SHP77 treated with DMSO at 0.1 percent for 48 hours (cell line): ENCODE measurements at regions not wholly inside any gene's neighbourhood (a gene's known extent, or its start where the extent isn't known, plus 50 kb on each side); places are given as distances from the start of the nearest gene placed in this dataset.
"Not testable (repeated sequence)": the region's sequence is repeated elsewhere in the genome, so short reads cannot be mapped to it uniquely, and the experiment has no call there.

Source experiments
- DNase-seq: peaks from one replicate; lab custom pipeline; 2025; lab: John Stamatoyannopoulos, UW

DNA sequence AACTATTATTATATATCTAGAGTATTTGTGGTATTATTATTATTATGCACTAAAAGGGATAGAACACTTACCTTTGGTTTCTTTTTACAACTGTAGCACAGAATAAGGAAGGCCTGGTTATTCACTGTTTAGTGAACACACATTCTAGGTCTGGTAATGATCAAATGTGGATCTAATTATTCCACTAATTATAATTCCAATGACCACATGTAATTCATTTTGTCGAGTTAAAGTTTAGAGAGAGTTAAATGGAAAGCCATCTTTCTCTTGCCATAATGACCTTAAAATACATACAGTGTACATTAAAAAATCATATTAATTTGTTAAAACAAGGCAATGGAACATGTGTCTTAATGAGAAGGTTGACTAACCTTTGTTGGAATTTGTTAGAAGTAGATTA is 147.8 kb downstream of the SEM1 start:
- DNase-seq: no peak

DNA sequence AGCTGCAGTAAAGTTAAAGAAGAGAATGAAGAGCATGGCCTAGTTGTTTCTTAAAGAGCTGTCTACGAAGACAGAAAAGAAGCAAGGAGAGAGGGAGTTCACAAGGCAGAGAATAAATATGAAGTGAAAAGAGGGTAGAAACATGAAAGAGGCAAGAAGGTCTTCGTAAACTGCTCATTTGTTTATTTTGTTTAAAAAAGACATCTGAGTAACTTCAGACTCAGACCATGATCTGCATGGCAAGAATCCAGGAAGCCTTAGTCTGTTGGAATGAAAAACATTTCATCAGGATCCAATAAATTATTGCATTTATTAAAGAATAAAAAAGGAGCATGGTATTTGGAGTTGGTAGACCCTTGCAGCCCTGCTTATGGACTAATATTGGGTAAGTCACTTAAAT is 151.1 kb downstream of the SEM1 start:
- DNase-seq: no peak

DNA sequence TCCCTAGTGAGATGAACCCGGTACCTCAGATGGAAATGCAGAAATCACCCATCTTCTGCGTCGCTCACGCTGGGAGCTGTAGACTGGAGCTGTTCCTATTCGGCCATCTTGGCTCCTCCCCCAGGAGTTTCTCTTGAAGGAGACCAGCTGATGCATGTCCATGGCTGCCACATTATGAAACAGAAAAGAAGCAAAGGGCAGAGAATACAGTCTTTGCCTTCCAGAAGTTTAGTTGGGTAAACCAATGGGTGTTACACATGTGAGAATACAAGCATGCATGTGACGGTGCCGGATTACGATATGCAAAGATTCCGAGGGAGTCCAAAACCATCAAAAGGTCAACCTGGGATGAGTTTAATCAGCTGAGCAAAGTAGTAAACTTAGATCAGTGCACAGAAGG is 151.6 kb downstream of the SEM1 start:
- DNase-seq: no peak

DNA sequence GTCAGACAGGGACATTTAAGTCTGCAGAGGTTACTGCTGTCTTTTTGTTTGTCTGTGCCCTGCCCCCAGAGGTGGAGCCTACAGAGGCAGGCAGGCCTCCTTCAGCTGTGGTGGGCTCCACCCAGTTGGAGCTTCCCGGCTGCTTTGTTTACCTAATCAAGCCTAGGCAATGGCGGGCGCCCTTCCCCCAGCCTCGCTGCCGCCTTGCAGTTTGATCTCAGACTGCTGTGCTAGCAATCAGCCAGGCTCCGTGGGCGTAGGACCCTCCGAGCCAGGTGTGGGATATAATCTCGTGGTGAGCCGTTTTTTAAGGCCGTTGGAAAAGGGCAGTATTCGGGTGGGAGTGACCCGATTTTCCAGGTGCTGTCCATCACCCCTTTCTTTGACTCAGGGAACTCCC is 152.0 kb downstream of the SEM1 start:
- not testable (repeated sequence) for DNase-seq

DNA sequence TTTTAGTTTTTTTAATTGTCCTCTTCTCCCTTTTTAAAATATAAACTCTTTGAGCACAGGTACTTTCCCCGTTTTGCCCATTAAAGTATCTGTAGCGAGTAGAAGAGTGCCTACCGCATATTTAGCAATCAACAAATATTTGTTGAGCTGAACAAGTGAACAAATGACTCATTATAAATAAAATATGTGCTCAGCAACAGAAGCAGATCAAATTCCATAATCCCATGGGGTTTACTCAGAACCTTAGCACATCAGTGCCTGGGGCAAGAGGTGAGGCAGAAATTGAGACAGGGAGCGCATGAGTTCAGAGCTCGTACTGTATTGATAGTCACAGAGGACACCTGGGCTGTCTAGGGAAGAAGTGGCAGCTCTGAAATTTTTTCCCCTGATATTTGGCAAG is 161.0 kb downstream of the SEM1 start:
- peak; percentile 16 for DNase-seq

DNA sequence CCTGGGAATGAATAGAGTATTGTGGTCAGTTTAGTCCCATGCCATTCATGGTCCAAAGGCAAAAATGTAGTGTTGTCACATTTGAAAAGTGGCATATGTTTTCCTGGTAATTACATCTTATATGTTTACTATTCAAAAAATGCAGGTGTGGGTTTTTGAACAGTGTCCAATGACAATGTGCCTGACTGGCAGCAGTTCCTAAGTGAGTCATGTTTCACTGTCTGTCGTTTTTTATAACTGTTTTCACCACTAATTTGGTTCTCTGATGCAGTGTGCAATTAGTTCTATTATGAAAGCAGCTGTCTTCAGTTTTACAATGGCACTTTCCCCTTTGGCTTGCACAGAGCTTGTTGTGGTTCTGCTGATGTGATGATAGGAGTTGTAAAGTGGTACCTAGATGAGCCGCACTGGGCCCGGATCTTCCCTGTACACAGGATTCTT is 162.3 kb downstream of the SEM1 start:
- peak; percentile 24 for DNase-seq

DNA sequence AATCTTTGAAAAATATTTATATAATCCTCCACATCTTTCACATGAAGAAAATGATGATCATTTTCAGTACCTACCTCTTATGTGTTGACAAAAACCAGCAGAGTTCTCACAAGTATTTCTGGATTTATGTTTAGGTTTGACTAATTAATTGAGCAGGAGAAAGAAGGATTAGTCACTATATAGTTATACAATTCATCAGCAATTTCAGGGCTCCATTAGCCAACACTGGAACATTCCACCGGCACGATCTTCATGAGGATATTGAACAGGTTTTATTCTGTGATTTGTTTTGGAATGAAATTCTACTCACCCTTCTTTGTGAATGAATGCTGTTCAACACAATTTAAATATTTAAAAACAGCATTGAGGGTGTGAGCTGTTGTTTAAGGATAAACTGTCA is 163.2 kb downstream of the SEM1 start:
- DNase-seq: no peak

DNA sequence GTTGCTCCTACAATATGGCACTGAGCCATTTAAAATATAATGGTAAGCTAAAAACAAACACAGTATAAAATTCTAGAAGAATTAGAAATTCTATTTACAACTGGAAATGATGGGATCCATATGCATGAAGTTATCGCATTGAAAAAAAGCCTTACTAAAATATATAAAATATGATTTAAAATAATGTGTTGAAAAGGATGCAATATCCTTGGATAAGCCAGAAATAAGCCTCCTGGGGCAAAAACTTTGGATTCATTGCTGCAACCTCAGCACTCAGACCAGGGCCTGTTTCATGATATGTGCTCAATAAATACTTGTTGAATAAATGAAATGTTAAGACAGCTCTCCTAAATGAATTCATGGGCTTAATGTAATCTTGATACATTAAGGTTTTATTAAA is 170.2 kb downstream of the SEM1 start:
- no peak for DNase-seq

- no peak for DNase-seq
These were observed 171.0 kb downstream of the SEM1 start for GRCh38 chr7:96538632-96539031.

DNA sequence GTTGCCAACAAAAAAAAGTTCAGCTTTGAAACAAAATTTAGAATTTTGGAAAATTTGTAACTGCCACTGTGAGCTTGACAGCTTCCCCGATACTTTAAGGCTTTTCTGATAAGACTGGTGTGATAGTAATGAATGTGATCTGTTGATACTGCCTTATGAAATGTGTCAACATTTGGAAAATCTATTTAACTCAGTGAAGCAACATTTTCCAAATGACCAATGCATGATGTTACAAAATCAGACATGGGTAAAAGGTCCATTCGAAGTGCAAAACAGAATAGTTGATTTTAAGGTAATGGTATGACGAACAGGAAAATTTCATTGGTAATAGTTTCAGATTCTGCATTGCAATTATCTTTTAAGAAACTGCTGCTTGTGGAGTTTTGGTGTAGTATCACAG is 175.4 kb downstream of the SEM1 start:
- no peak for DNase-seq

GRCh38 chr7:96532428-96532935 is 177.2 kb downstream of the SEM1 start:
- DNase-seq: no peak

DNA sequence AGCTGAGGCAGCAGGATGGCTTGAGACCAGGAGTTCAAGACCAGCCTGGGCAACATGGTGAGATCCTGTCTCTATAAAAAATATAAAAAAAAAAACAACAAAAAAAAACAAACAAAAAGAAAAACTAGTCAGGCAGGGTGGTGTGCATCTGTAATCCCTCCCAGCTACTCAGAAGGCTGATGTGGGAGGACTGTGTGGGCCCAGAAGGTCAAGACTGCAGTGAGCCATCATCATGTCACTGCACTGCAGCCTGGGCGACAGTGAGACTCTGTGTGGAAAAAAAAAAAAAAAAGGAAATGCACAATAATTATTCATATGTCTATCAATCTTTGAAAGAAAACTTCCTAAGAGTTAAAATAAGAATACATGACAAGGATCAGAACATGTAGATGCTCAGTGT is 178.3 kb downstream of the SEM1 start:
- no peak for DNase-seq

- DNase-seq: no peak
These were observed 178.9 kb downstream of the SEM1 start for GRCh38 chr7:96530786-96531185.

- DNase-seq: no peak
These were observed 182.4 kb downstream of the SEM1 start for GRCh38 chr7:96527133-96527827.

DNA sequence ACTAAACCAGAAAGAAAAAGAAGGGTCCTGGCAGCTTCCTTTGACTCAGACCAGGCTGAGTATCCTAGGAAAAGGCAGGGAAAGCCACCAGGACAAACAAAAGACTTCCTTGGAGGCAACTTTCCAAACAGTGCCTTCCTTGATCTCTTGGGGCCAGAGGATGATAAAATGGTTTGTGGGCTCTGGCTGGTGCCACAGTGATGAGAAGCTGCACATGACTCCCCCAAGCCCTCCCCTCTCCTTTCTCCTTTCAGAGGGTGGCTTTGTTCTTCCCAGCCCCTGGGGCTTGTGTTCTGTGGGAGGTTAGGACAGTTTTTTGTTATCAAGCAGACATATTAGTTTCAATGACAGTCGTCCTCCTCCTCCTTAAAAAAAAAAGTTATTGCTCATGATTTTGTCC is 183.2 kb downstream of the SEM1 start:
- DNase-seq: no peak

DNA sequence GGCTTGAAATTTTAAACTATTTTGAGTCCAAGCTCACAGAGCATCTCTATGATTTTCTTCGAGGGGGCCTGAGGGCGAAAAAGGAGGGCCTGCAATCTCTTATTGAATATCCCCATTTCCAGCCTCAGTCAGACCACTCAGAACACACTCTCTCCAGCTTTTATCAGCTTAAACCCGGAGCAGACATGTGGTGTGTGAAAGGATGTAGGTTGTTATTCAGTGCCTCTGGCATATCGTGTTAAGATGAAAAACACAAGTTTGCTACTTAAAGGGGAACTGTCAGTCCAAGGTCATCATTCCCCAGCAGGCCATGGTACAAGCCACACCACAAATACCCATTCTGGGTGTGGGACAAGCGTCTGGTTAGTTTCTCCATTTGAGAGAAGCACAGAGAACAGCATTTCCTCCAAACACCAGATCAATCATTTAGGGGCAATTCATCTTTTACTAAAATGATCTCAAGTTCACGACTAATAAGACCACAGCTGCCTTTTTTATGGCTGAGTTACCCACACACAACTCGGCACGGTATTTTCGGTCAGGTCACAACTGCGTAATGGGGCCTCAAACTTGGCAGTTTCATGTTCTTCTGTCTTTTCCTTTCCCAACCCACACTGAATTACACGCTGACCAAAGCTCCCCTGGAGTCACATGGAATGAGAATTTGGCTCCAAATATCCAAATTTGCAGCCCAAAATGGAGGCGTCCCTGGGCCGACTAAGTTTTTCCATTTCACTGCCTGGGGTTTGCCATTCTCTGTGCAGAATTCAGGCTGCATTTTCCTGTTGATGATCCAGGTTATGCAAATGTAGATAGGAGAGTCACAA is 188.4 kb downstream of the SEM1 start:
- DNase-seq: no peak

GRCh38 chr7:96508371-96508770 is 186.5 kb upstream of the SLC25A13 start:
- peak; percentile 36 for DNase-seq

DNA sequence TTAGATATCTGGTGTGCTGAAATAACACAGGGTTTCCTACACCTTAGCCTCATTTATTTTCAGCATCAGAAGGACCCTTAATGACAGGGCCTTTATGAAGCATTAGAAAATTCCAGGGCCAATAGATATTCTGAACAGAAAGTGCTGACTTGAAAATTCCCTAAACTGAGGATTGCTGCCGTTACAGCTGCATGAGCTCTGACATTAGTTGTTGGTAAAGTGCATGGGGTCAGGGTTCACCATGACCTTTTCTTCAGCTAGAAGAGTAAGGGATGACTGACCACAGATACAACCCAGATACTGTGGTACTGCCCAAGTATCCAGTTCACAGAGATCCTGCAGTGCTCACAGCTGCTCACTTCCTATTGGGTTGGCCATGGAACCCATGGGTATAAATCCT is 181.7 kb upstream of the SLC25A13 start:
- no peak for DNase-seq

- no peak for DNase-seq
These were observed 179.4 kb upstream of the SLC25A13 start for GRCh38 chr7:96501318-96501717.

DNA sequence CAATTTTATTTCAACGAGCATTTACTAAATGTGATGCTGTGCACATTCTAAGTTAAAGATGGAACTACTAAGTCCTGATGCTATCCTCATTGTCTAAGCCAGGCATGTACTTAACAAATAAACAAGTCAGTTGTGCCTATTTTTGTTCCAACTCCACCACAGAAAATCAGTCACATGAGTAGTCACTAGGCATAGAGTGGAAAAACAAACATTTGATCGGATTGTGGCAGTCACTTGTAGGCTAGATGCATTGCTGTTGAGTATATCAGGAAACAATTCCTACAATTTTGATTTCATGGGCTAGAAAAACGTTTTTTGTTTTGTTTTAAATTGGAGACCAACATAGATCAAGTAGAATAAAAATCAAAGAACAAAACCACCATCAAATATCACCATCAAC is 177.6 kb upstream of the SLC25A13 start:
- DNase-seq: peak; percentile 78

DNA sequence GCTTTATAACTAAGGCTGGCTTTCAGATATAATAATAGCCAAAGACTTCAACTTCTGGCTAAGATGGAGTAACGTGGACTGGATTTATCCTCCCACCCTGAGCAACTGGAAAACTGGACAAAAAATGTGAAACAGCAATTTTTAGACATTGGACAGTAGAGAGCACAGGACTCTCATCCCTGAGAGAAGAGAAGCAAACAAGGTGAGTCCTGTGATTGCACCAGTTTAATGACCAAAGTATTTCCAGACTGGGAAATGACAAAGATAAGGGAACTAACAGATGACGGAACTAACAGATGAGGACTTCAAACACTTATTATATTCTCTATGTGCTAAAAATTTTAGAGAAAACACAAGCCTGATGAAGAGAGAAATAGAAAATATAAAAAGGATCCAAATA is 175.7 kb upstream of the SLC25A13 start:
- DNase-seq: no peak

DNA sequence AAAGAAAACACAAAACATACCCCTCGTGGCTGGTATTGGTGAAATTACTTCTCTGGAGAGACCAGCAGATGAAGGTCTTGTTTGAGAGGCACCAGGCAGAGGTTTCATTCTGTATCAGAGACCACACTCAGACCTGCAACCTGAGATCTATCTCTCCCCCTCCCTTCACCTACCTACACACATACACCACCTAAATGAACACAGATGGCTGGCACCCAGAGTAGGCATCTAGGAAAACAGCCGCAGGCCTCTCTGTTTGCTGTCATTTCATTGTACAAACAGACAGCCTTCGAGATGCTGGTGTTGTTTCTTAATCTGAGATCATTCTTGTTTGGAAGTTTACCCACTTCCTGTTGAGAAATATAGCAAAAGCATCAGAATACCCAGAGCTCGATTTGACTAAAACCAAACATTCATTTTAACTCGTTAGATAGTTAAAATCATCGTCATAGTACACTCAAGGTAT is 173.9 kb upstream of the SLC25A13 start:
- peak; percentile 84 for DNase-seq

DNA sequence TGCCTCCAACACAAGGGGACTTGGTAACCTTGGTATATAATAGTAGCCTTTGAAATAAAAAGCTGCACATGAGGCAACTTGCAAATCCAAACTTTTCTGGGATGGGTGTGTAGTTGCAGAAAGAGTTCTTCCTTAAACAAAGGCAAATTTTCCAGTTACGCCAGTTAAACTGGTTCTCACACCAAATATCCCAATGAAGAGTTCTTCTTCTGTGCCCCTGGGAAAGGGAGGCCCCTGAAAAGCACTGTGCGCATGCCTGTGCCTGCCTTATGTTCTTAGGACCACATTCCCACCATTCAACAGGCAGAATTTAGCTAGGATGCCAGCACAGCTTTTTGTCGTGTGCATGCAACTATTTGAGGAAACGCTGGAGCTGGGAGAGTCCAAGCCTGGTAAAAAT is 164.8 kb upstream of the SLC25A13 start:
- DNase-seq: no peak
